GM06990 (cell line): ENCODE measurements at regions not wholly inside any gene's neighbourhood (a gene's known extent, or its start where the extent isn't known, plus 50 kb on each side); places are given as distances from the start of the nearest gene placed in this dataset.
"Not testable (repeated sequence)": the region's sequence is repeated elsewhere in the genome, so short reads cannot be mapped to it uniquely, and the experiment has no call there.

Experiments used
- DNase-seq: peaks from one replicate; pipeline ENCODE4 v3.0.0-alpha.2; 2011; ENCODE audit not compliant: insufficient read length; ENCODE audit errors: extremely low read depth
- H3K27me3 ChIP-seq: replicated peaks from 2 replicates; pipeline ENCODE4 v1.6.0; 2011; ENCODE audit warnings: low read length; ENCODE audit not compliant: control insufficient read depth, insufficient read depth
- H3K36me3 ChIP-seq: 2 replicates; pipeline ENCODE4 v1.5.1; 2011; ENCODE audit warnings: low read length; ENCODE audit not compliant: control insufficient read depth, insufficient read depth
- H3K4me3 ChIP-seq: replicated peaks from 2 replicates; pipeline ENCODE4 v1.5.1; 2011; ENCODE audit warnings: low read depth, mild to moderate bottlenecking, control low read depth, low read length
- CTCF ChIP-seq: IDR thresholded peaks from 2 replicates; pipeline ENCODE4 v1.5.1; 2011; ENCODE audit warnings: low read length, control low read depth, mild to moderate bottlenecking, inconsistent platforms; ENCODE audit not compliant: insufficient read depth, poor library complexity, severe bottlenecking

DNA sequence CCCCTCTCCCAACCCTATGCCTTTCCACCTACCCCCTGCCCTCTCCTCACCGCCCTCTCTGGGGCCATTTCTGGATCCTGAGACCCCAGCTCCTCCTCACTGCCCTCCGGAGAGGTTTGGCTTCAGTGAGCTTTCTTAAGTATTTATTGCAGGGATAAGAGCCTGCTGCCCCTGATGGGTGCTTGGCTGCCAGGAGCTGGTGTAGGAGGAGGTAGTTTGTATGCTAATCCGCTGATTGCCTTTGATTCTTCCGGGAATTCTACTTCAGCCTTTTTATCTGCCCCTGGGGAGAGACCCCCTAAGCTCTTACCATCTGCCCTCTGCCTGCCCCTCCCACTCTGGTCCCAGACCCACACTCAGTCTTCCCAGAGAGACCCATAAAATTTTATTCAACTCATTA is 263.5 kb upstream of the PODXL start:
- no peak for DNase-seq
- no peak overlapping the region for H3K4me3 ChIP-seq
- no peaks in the 10 kb centered on the region for H3K27me3 ChIP-seq
- TF ChIP-seq CTCF = no peak
- no peaks in the 10 kb centered on the region for H3K36me3 ChIP-seq

GRCh38 chr7:131816391-131817007 is 260.1 kb upstream of the PODXL start:
- Histone ChIP-seq H3K4me3 (no peak overlapping the region), H3K27me3 (no peaks in the 10 kb centered on the region), H3K36me3 (no peaks in the 10 kb centered on the region)
- no peak for DNase-seq
- TF ChIP-seq CTCF = no peak

GRCh38 chr7:131808736-131809135 is 252.3 kb upstream of the PODXL start:
- Histone ChIP-seq H3K27me3 (no peaks in the 10 kb centered on the region), H3K4me3 (no peak overlapping the region), H3K36me3 (no peaks in the 10 kb centered on the region)
- DNase-seq = no peak
- no peak for TF ChIP-seq CTCF

- H3K4me3 ChIP-seq, H3K27me3 ChIP-seq, DNase-seq, H3K36me3 ChIP-seq: not testable (repeated sequence)
Observed at GRCh38 chr7:131808156-131808555, 251.7 kb upstream of the PODXL start.

DNA sequence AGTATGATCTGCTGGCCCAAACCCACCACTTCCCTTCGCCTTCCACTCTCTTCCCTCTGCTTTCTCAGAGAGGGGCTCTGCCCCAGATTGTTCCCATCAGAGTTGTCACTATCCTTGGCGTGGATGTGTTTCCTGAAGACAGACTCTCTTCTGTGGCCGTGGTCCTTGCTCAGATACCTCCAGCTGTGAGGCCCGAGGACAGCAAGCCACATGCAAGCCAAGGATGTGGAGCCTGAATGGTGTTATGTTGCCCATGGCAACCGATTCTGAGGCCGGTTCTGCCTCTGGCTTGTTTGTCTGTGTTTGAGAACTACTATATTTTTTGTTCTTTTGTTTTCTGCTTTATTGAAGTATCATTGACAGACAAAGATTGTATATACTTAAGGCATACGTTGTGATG is 247.4 kb upstream of the PODXL start:
- H3K27me3 ChIP-seq = no peaks in the 10 kb centered on the region; the same call in 1 of the 2 replicates
- no peaks in the 10 kb centered on the region for H3K36me3 ChIP-seq
- H3K4me3 ChIP-seq = no peak overlapping the region
- TF ChIP-seq CTCF = no peak
- no peak for DNase-seq

GRCh38 chr7:131802195-131802864 is 245.9 kb upstream of the PODXL start:
- Histone ChIP-seq H3K36me3 (no peaks in the 10 kb centered on the region), H3K27me3 (no peaks in the 10 kb centered on the region; the same call in 1 of the 2 replicates), H3K4me3 (no peak overlapping the region)
- DNase-seq = no peak
- TF ChIP-seq CTCF = no peak
